ENCODE measurements at regions not wholly inside any gene's neighbourhood (a gene's known extent, or its start where the extent isn't known, plus 50 kb on each side); places are given as distances from the start of the nearest gene placed in this dataset.

DNA sequence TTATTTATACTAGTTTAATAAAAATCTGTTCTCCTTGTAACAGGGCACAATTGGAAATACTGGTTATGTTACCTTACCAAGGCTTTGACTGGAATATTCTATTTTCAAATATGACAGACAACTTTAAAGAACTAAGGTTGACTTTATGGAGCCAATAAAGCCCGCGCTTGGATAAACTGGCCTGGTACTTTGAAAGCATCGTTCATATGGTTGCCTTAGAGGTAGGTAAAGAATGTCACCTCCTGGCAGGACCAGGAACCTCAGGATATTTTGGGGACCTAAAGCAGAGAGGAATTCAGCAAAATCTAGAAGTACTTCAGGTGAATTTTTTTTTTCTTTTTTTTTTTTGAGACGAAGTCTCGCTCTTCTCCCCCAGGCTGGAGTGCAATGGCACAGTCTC lies 71.2 kb upstream of the CREB1 start:
- TF ChIP-seq, protein P1, sequence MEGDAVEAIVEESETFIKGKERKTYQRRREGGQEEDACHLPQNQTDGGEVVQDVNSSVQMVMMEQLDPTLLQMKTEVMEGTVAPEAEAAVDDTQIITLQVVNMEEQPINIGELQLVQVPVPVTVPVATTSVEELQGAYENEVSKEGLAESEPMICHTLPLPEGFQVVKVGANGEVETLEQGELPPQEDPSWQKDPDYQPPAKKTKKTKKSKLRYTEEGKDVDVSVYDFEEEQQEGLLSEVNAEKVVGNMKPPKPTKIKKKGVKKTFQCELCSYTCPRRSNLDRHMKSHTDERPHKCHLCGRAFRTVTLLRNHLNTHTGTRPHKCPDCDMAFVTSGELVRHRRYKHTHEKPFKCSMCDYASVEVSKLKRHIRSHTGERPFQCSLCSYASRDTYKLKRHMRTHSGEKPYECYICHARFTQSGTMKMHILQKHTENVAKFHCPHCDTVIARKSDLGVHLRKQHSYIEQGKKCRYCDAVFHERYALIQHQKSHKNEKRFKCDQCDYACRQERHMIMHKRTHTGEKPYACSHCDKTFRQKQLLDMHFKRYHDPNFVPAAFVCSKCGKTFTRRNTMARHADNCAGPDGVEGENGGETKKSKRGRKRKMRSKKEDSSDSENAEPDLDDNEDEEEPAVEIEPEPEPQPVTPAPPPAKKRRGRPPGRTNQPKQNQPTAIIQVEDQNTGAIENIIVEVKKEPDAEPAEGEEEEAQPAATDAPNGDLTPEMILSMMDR (IDR thresholded peaks at IDR 0.05) = no peak
- TF ChIP-seq POLR2A (IDR thresholded peaks at IDR 0.05) = no peak

Data from adrenal gland (tissue), 5 donors.